Kidney epithelial cell (primary cell): ENCODE measurements at regions not wholly inside any gene's neighbourhood (a gene's known extent, or its start where the extent isn't known, plus 50 kb on each side); places are given as distances from the start of the nearest gene placed in this dataset.

Experiments used
- DNase-seq: peaks from one replicate; pipeline ENCODE4 v3.0.0-alpha.2; 2010; ENCODE audit warnings: low read depth
- H3K27me3 ChIP-seq: 2 replicates; pipeline ENCODE4 v1.6.0; 2011; ENCODE audit warnings: low read length; ENCODE audit not compliant: control insufficient read depth, insufficient read depth
- H3K36me3 ChIP-seq: 2 replicates; pipeline ENCODE4 v1.5.1; 2011; ENCODE audit warnings: low read length; ENCODE audit not compliant: control insufficient read depth, insufficient read depth
- H3K4me3 ChIP-seq: 2 replicates; pipeline ENCODE4 v1.5.1; 2011; ENCODE audit warnings: low read depth, mild to moderate bottlenecking, control low read depth, low read length
- CTCF ChIP-seq: IDR thresholded peaks from 2 replicates; pipeline ENCODE4 v1.5.1; 2011; ENCODE audit warnings: mild to moderate bottlenecking, moderate library complexity, low read length, control low read depth, inconsistent platforms; ENCODE audit not compliant: insufficient read depth, poor library complexity, severe bottlenecking

GRCh38 chr5:2109566-2109965, 226.8 kb upstream of the IRX4 start:
- Histone ChIP-seq H3K4me3 (no peak overlapping the region), H3K27me3 (peaks cover 6% of the 10 kb centered on the region), H3K36me3 (no peaks in the 10 kb centered on the region)
- no peak for TF ChIP-seq CTCF
- DNase-seq = no peak

DNA sequence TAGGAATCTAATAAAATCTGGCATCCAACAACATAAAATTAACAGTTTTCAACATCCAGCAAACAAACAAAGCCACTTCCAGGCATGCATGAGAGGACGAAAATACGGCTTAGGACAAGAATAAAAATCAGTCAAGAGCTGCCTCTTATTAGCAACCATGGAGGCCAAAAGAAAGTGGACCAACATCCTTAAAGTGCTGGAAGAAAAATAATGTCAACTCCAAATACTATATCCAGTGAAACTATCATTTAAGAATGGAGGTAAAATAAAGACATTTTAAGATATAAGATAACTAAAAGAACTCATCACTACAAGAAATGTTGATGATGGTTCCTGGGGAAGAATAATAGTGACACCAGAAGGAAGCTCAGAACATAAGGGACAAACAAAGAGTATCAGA, 224.0 kb upstream of the IRX4 start:
- TF ChIP-seq CTCF = no peak
- no peak for DNase-seq
- Histone ChIP-seq H3K27me3 (peaks cover 5% of the 10 kb centered on the region), H3K4me3 (no peak overlapping the region), H3K36me3 (no peaks in the 10 kb centered on the region)

DNA sequence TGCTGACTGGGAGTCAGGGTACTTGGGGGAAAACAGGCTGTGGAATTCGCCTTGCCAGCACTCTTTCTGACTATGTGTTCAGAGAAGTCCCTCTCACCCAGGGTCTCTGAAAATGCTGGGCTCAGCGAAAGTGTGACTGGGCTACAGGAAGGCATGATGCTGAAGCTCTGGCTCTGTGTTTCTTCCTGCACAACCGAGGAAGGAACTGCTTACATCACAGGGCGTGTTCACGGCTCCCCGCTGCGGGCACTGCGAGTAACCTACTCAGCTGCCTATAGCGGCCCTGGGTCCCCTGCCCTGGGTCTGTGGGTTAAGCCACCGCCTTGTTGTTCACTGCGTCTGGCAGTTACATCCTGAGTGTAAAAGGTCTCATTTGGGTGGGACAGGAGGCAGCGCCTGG, 222.4 kb upstream of the IRX4 start:
- no peak for DNase-seq
- Histone ChIP-seq H3K4me3 (no peak overlapping the region), H3K36me3 (no peaks in the 10 kb centered on the region), H3K27me3 (no peaks in the 10 kb centered on the region)
- TF ChIP-seq CTCF = no peak

- Histone ChIP-seq H3K27me3 (no peaks in the 10 kb centered on the region), H3K4me3 (no peak overlapping the region), H3K36me3 (no peaks in the 10 kb centered on the region)
- no peak for DNase-seq
- TF ChIP-seq CTCF = no peak
Measured at GRCh38 chr5:2103940-2104339, 221.2 kb upstream of the IRX4 start.

GRCh38 chr5:2102819-2103776, 220.4 kb upstream of the IRX4 start:
- Histone ChIP-seq H3K27me3 (no peaks in the 10 kb centered on the region), H3K36me3 (no peaks in the 10 kb centered on the region), H3K4me3 (no peak overlapping the region)
- no peak for TF ChIP-seq CTCF
- no peak for DNase-seq

GRCh38 chr5:2101685-2102084, 219.0 kb upstream of the IRX4 start:
- DNase-seq = no peak
- Histone ChIP-seq H3K36me3 (no peaks in the 10 kb centered on the region), H3K4me3 (no peak overlapping the region), H3K27me3 (no peaks in the 10 kb centered on the region)
- TF ChIP-seq CTCF = no peak
